ENCODE measurements at regions not wholly inside any gene's neighbourhood (a gene's known extent, or its start where the extent isn't known, plus 50 kb on each side); places are given as distances from the start of the nearest gene placed in this dataset.

- H3K4me1 ChIP-seq (ENCODE audit: insufficient read depth, low read length): peaks cover 28% of the 10 kb centered on the region
- H3K4me3 ChIP-seq (ENCODE audit: low read length): no peak overlapping the region
- no peaks in the 10 kb centered on the region for H3K36me3 ChIP-seq (ENCODE audit: insufficient read depth, low read length)
- no peaks in the 10 kb centered on the region for H3K9me3 ChIP-seq (ENCODE audit: low read length)
- H3K27me3 ChIP-seq (ENCODE audit: insufficient read depth, low read length): no peaks in the 10 kb centered on the region
- no peak overlapping the region for H2AFZ ChIP-seq (ENCODE audit: low read depth, low read length)
Observed at GRCh38 chr6:126091466-126091865, 105.1 kb downstream of the TRMT11 start.

DNA sequence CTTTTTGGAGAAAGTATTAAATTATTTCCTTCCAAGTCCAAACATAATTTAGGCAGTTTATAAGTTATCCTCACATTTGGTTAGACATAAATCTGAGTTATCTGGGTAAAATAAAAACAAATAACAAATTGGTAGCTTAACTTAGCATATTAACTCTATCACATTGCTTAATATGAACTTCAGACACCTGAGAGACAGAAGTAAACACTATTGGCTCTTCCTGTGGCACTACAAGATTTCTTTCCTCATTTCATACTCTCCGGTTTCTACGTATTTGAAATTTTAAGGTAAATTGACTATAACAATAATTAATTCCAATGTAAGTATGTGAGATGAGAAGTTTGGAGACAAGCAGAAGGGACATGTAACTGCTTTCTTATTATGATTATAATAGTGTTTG lies 106.8 kb downstream of the TRMT11 start:
- Histone ChIP-seq H3K4me3 (ENCODE audit: low read length) (no peak overlapping the region), H2AFZ (ENCODE audit: low read depth, low read length) (no peak overlapping the region), H3K9me3 (ENCODE audit: low read length) (no peaks in the 10 kb centered on the region), H3K4me1 (ENCODE audit: insufficient read depth, low read length) (peaks cover 28% of the 10 kb centered on the region), H3K36me3 (ENCODE audit: insufficient read depth, low read length) (no peaks in the 10 kb centered on the region), H3K27me3 (ENCODE audit: insufficient read depth, low read length) (no peaks in the 10 kb centered on the region)

DNA sequence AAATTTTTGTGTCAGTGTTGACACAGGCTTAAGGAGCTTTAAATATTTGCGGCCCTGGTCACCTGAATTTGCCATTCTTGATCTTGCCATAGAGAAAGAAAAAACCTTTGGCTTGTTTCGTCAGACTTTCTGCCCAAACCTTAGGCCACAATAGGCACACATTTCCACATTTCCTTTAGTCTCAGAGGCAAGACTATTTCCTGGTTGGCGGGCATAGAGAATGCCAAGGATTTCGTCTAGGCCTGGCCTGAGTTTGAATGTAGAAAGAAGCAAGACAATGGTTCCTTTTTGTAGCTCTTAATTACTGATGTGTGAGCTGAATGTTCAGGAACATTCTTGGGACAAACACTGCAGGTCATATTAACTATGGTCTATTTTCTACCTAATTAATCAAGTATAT lies 108.1 kb downstream of the TRMT11 start:
- Histone ChIP-seq H3K4me3 (ENCODE audit: low read length) (no peak overlapping the region), H3K27me3 (ENCODE audit: insufficient read depth, low read length) (no peaks in the 10 kb centered on the region), H3K36me3 (ENCODE audit: insufficient read depth, low read length) (no peaks in the 10 kb centered on the region), H3K9me3 (ENCODE audit: low read length) (no peaks in the 10 kb centered on the region), H3K4me1 (ENCODE audit: insufficient read depth, low read length) (peaks cover 28% of the 10 kb centered on the region), H2AFZ (ENCODE audit: low read depth, low read length) (no peak overlapping the region)

GRCh38 chr6:126100386-126100785 lies 114.0 kb downstream of the TRMT11 start:
- no peak overlapping the region for H2AFZ ChIP-seq (ENCODE audit: low read depth, low read length)
- peaks cover 1% of the 10 kb centered on the region for H3K9me3 ChIP-seq (ENCODE audit: low read length)
- H3K36me3 ChIP-seq (ENCODE audit: insufficient read depth, low read length): no peaks in the 10 kb centered on the region
- no peak overlapping the region for H3K4me3 ChIP-seq (ENCODE audit: low read length)
- no peaks in the 10 kb centered on the region for H3K4me1 ChIP-seq (ENCODE audit: insufficient read depth, low read length)
- H3K27me3 ChIP-seq (ENCODE audit: insufficient read depth, low read length): no peaks in the 10 kb centered on the region

DNA sequence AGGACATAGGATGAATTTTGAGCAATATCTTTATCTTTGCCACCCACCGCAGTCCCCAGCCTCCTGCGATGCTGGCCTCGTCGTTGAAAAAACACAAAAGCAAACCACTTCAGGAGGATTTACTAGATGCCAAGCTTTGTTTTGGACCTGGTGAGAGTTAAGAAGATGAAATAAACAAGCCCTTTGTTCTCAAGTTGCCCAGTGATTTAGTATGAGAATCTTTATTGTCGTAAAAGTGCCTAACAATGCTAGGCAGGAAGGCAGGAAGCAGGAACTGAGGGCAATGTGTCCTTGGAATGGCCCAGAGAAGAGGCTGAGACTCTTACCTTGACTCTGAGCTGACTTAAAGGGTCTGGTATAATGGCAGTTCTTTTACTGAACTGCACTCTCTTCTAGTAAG lies 116.0 kb downstream of the TRMT11 start:
- H3K9me3 ChIP-seq (ENCODE audit: low read length): peaks cover 1% of the 10 kb centered on the region
- H3K36me3 ChIP-seq (ENCODE audit: insufficient read depth, low read length): no peaks in the 10 kb centered on the region
- peaks cover 11% of the 10 kb centered on the region for H3K4me1 ChIP-seq (ENCODE audit: insufficient read depth, low read length)
- H3K27me3 ChIP-seq (ENCODE audit: insufficient read depth, low read length): no peaks in the 10 kb centered on the region
- H3K4me3 ChIP-seq (ENCODE audit: low read length): no peak overlapping the region
- no peak overlapping the region for H2AFZ ChIP-seq (ENCODE audit: low read depth, low read length)

DNA sequence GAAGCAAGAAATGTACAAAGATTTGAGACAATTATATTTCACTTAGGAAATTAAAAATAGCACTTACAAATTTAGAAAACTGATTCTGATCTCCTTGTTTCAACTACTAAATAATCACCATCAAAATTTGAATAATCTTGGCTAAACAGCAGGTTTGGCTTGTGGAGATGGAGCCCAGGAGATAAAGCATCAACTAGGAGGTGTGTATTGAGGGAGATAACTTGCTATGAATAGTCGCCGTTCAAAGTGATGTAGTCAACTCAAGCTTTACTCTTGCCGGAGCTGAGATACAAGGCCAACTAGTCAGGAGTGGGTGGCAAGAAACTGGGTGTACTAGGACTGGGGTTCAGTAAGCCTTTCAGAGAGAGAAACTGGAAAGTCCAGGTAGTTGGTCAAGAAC lies 117.7 kb downstream of the TRMT11 start:
- Histone ChIP-seq H3K4me3 (ENCODE audit: low read length) (no peak overlapping the region), H3K9me3 (ENCODE audit: low read length) (peaks cover 1% of the 10 kb centered on the region), H3K27me3 (ENCODE audit: insufficient read depth, low read length) (no peaks in the 10 kb centered on the region), H2AFZ (ENCODE audit: low read depth, low read length) (no peak overlapping the region), H3K4me1 (ENCODE audit: insufficient read depth, low read length) (peaks cover 25% of the 10 kb centered on the region), H3K36me3 (ENCODE audit: insufficient read depth, low read length) (no peaks in the 10 kb centered on the region)

GRCh38 chr6:126107475-126108166 lies 121.3 kb downstream of the TRMT11 start:
- Histone ChIP-seq H3K9me3 (ENCODE audit: low read length) (peaks cover 1% of the 10 kb centered on the region), H3K36me3 (ENCODE audit: insufficient read depth, low read length) (no peaks in the 10 kb centered on the region), H2AFZ (ENCODE audit: low read depth, low read length) (peak overlapping the region; percentile 2), H3K4me3 (ENCODE audit: low read length) (no peak overlapping the region), H3K4me1 (ENCODE audit: insufficient read depth, low read length) (peaks cover 55% of the 10 kb centered on the region), H3K27me3 (ENCODE audit: insufficient read depth, low read length) (no peaks in the 10 kb centered on the region)

- Histone ChIP-seq H3K4me3 (ENCODE audit: low read length) (no peak overlapping the region), H3K9me3 (ENCODE audit: low read length) (no peaks in the 10 kb centered on the region)
Observed at GRCh38 chr6:126110512-126111270, 124.4 kb downstream of the TRMT11 start.

DNA sequence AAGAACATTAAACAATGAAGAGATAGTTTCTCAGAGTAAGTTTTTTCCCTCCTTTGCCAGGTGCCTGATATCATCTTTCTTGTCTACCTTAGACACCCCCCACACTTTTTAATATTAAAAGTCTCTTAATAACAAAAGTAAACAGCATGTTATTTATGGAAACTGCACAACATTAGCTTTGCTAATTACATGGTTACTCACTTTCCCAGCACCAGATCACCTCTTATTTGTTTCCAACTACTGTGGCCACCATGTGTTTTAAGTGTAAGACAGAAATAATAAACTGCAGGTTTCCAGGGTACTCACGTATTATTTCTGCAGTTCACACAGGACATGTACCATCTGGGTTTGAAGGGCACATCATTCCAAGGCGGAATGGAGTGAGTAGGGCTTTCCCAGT lies 125.0 kb downstream of the TRMT11 start:
- no peak overlapping the region for H3K4me3 ChIP-seq (ENCODE audit: low read length)
- H3K27me3 ChIP-seq (ENCODE audit: insufficient read depth, low read length): no peaks in the 10 kb centered on the region
- H3K36me3 ChIP-seq (ENCODE audit: insufficient read depth, low read length): no peaks in the 10 kb centered on the region
- H3K4me1 ChIP-seq (ENCODE audit: insufficient read depth, low read length): peaks cover 54% of the 10 kb centered on the region
- H3K9me3 ChIP-seq (ENCODE audit: low read length): no peaks in the 10 kb centered on the region
- no peak overlapping the region for H2AFZ ChIP-seq (ENCODE audit: low read depth, low read length)

More at GRCh38 chr6:126110512-126111270, 124.4 kb downstream of the TRMT11 start:
- no peaks in the 10 kb centered on the region for H3K27me3 ChIP-seq (ENCODE audit: insufficient read depth, low read length)
- H3K36me3 ChIP-seq (ENCODE audit: insufficient read depth, low read length): no peaks in the 10 kb centered on the region
- H2AFZ ChIP-seq (ENCODE audit: low read depth, low read length): no peak overlapping the region
- H3K4me1 ChIP-seq (ENCODE audit: insufficient read depth, low read length): peaks cover 55% of the 10 kb centered on the region

DNA sequence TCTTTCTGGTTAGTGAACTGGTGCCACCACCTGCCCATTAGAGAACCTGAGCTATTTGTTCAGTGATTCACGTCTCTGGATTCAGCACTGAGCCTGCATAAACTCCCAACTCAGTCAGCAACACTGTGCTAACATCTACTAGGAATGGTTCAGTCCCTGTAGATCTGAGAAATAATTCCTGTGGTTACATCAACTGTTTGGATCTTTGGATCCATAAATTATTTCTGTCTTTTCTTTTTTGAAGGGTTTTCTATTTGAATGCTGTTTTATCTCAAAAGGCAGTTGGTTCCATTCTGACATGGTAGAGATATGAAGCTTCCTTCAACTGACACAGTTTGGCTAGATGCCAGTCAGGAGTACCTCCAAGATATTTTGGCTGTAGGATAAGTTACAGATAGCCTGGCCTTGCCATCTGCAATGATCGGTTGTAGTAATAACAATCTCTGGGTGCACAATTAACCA lies 125.9 kb downstream of the TRMT11 start:
- H3K4me3 ChIP-seq (ENCODE audit: low read length): no peak overlapping the region
- no peaks in the 10 kb centered on the region for H3K9me3 ChIP-seq (ENCODE audit: low read length)
- no peaks in the 10 kb centered on the region for H3K36me3 ChIP-seq (ENCODE audit: insufficient read depth, low read length)
- no peaks in the 10 kb centered on the region for H3K27me3 ChIP-seq (ENCODE audit: insufficient read depth, low read length)
- no peak overlapping the region for H2AFZ ChIP-seq (ENCODE audit: low read depth, low read length)
- peaks cover 45% of the 10 kb centered on the region for H3K4me1 ChIP-seq (ENCODE audit: insufficient read depth, low read length)

GRCh38 chr6:126113261-126113660 lies 126.9 kb downstream of the TRMT11 start:
- Histone ChIP-seq H3K9me3 (ENCODE audit: low read length) (no peaks in the 10 kb centered on the region), H2AFZ (ENCODE audit: low read depth, low read length) (no peak overlapping the region), H3K4me3 (ENCODE audit: low read length) (no peak overlapping the region), H3K27me3 (ENCODE audit: insufficient read depth, low read length) (no peaks in the 10 kb centered on the region), H3K36me3 (ENCODE audit: insufficient read depth, low read length) (no peaks in the 10 kb centered on the region), H3K4me1 (ENCODE audit: insufficient read depth, low read length) (peaks cover 41% of the 10 kb centered on the region)

DNA sequence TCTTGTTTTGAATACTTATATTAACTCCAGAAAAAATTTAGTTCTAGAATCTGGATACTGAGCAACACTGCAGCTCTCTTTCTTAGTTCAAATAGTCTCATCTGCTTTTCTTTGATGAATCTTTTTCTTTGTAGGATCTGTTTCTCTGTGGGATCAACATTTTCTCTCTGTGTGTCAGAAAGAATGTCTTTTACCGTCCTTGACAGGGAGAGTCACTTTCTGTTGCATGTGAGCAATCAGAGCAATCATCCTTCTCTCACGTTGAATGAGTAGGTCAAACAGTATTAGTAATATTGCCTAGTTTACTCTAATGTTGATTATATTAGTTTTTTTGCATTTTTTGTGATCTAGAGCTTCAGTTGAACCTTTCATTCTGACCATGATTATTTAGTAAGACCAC lies 130.9 kb downstream of the TRMT11 start:
- no peak overlapping the region for H3K4me3 ChIP-seq (ENCODE audit: low read length)
- H3K27me3 ChIP-seq (ENCODE audit: insufficient read depth, low read length): no peaks in the 10 kb centered on the region
- no peaks in the 10 kb centered on the region for H3K9me3 ChIP-seq (ENCODE audit: low read length)
- H3K36me3 ChIP-seq (ENCODE audit: insufficient read depth, low read length): no peaks in the 10 kb centered on the region
- H3K4me1 ChIP-seq (ENCODE audit: insufficient read depth, low read length): peaks cover 12% of the 10 kb centered on the region
- H2AFZ ChIP-seq (ENCODE audit: low read depth, low read length): no peak overlapping the region

DNA sequence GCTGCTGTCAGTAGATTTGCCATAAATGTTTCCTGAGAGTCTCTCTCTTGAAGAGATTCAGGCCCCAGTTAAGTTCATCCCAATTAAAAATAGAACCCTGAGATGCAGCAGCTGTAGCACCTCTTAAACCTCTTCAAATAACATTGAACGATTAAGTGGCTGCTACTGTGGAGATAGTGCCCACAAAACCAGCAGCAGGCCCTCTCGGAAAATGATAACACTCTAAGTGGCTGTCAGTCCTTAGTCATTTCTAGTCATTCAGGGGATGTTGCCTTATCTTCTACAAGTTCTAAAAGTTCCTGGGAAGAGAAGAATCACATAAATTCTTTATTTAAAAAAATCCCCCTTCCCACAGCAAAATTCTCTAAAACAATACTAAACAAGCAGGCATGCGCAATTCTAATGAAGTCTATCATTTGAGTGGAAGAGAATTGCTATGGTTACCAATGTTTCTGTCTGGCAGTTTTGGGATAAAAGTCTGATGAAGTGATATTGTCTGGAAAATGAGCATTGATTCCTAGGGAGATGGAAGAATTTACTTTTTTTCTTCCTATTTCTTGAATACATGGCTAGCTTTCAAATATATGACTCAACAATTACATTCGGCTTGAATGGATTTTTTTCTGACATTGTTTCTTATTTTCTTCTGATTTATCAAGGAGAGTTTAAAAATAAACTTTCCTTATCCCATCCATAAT lies 131.9 kb downstream of the TRMT11 start:
- Histone ChIP-seq H3K36me3 (ENCODE audit: insufficient read depth, low read length) (no peaks in the 10 kb centered on the region), H3K27me3 (ENCODE audit: insufficient read depth, low read length) (no peaks in the 10 kb centered on the region), H3K9me3 (ENCODE audit: low read length) (no peaks in the 10 kb centered on the region), H3K4me3 (ENCODE audit: low read length) (no peak overlapping the region), H2AFZ (ENCODE audit: low read depth, low read length) (no peak overlapping the region), H3K4me1 (ENCODE audit: insufficient read depth, low read length) (peaks cover 12% of the 10 kb centered on the region)
